GM18858 (cell line): ENCODE measurements at regions not wholly inside any gene's neighbourhood (a gene's known extent, or its start where the extent isn't known, plus 50 kb on each side); places are given as distances from the start of the nearest gene placed in this dataset.
"Not testable (repeated sequence)": the region's sequence is repeated elsewhere in the genome, so short reads cannot be mapped to it uniquely, and the experiment has no call there.

Experiments used
- ATAC-seq: cut with Tn5 transposase; IDR thresholded peaks from one replicate; pipeline ENCODE4 v1.9.1; 2021; ENCODE audit not compliant: unreplicated experiment

DNA sequence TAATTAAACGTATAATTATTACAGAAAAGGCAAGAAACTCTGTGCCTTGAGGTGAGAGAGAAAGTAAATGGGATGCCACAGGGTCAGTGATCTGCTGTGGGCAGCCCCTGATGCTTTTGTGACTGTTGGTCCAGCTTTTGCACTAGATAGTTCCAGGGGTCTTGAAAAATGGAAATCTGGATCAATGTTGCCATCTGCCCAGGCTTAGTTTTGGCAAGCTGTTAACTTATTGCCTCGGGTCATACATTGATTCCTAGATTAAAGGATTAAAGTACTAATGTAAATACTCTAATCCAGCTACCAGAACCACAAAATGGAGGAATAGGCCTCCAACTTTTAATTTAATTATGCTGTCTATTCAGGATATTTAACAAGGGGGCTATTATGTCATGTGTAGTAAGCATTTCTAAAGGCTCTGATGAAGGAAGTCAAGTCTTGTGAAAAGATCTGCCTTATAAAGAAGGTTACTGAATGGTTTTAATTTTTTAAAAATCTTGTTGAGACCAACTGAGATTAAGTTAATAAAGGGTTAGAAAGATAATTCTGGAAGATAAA lies 376.0 kb upstream of the HS3ST5 start:
- ATAC-seq, result no peak

DNA sequence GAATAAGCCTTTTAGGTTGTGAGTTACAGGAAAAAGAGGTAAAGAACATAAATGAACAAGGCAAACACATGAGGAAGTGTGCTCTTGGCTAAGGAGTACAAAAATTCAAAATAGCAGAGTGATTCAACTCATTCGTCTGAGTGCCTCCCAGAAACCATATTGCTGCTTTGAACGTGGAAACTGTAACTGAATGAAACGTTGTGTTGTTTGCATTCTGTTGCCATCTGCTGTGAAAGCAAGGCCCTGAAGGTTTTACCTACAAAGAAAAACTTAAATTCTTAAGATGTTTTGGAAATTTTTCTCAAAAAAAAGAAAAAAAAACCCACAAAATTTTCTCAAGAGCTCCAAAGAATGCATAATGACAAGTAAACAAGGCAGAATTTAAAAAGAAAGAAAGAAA lies 375.4 kb upstream of the HS3ST5 start:
- no peak for ATAC-seq

DNA sequence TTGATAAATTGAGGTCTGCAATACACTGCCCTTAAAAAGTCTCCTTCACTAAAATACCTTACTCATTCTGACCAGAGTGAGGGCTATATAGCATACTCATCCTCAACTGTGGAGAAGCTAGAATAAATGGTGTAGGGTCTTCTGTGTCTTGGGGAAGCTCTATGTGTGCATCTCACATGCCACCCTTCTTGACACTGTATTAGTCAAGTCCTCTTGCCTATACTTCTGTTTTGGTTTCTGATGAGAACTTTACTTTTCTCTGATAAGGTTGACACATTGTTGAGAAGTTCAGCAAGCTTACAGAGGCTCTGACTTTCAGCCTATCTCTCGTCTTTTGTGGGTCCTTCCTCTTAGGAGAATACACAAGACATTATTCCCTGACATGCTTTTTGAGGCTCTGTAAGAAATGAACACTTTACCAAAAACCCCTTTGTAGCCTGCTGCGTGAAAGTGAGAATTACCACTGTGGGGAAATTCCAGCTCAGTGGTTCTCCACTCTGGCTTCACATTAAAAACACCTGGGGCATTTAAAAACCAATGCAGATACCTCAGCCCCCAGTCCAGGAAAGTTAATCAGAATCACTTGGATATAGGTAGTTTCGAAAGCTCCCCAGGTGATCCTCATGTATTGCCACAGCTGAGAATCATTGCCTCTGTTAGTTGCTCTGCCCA lies 372.1 kb upstream of the HS3ST5 start:
- peak; percentile 50 for ATAC-seq

DNA sequence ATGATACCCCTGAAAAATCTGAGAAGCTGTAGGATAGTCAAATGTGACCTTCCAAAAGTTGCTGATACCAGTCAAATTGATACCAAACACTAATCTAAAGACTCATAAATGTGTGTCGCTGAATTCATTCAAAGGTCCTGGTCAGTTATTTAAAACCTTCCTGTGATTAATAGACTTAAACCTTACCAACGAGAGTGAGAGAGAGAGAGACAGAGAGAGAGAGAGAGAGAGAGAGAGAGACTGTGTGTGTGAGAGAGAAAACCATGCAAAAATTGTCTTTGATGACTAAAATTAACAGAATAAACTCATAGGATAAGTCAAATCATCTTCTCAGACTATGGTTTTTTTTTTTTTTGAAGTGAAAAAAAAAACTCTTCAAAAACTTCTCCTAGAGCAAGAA lies 370.9 kb upstream of the HS3ST5 start:
- ATAC-seq, result peak; percentile 29

DNA sequence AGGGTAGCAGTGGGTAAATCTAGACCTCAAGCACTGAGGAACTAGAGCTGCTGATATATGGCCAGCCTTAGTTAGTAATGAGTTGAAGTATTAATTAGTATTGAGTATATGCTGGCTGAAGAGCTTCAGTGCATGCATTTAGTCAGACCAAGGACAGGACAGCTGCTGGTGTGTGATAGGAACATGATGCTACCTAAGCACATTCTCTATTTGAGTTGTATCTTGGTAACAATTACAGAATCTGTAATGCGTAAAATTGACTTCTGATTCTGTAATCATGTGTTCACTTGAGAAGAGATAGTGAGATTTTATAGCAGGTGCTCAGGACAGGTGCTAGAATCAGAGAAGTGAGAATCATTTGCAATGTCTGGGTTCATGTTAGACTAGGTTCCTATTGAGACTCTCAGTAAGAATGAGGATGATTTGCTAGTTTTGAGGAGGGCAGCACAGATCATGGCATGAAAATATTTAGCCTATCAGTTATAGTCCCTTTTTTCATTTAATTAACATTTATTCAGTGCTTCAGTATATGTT lies 369.4 kb upstream of the HS3ST5 start:
- peak; percentile 39 for ATAC-seq

DNA sequence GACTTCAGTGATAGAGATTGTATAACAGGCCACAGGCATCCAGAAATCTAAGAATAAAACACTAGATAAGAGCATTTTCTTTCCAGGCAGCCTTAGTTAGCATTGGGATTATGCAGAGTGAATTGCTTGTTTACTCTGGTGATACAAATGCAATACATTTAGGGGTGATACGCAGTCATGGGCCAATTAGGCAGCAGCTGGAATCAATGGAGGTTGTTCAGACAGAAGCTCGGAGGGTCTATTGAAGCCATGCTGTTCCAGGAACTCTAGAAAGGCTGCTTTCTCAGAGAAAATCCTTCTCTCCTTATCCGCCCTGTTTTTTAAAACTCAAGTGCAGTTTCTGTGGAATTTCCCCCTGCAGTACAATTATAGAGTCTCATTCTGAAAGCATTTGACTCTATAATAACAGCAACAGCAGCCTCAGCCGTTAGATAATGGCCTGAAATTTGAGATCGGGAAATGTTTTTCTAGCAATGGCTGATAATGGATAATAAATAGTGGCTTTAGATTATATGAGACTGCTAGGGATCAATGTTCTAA lies 364.3 kb upstream of the HS3ST5 start:
- ATAC-seq, result no peak

DNA sequence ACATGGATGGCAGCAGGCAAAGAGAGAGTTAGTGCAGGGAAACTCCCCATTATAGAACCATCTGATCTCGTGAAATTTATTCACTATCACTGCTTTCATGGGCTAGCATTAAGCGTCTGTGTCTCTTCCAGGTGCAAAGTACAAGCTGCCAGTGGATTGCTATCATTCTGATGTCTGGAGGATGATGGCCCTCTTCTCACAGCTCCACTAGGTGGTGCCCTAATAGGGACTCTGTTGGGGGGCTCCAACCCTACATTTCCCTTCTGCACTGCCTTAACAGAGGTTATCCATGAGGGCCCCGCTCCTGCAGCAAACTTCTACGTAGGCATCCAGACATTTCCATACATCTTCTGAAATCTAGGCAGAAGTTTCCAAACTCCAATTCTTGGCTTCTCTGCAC lies 347.8 kb upstream of the HS3ST5 start:
- ATAC-seq, result no peak

DNA sequence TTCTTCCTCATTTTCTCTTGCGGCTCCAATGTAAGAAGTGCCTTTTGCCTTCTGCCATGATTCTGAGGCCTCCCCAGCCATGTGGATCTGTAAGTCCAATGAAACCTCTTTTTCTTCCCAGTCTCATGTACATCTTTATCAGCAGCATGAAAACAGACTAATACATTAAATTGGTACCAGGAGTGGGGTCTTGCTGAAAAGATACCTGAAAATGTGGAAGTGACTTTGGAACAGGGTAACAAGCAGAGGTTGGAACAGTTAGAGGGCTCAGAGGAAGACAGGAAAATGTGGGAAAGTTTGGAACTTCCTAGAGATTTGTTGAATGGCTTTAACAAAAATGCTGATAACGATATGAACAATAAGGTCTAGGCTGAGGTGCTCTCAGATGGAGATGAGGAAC lies 316.7 kb upstream of the HS3ST5 start:
- ATAC-seq, result no peak

DNA sequence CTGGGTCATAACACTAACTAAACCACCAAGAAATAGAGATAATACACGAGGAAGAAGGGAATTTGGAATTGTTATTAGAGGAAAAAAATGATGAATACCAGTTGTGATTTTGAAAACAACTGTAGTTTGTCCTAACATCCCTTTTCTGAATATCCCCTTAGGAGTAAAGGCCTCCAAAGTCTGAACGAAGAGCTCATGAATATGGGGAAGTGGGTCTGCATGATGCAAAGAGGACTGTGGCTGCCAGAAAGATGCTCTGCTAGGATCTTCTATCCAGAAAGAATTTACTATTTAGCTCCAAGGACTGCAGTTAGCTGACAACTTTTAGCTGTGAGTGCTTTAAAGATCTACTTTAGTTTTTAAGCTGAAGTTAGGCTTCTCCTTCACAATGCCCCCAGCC lies 308.8 kb upstream of the HS3ST5 start:
- no peak for ATAC-seq

DNA sequence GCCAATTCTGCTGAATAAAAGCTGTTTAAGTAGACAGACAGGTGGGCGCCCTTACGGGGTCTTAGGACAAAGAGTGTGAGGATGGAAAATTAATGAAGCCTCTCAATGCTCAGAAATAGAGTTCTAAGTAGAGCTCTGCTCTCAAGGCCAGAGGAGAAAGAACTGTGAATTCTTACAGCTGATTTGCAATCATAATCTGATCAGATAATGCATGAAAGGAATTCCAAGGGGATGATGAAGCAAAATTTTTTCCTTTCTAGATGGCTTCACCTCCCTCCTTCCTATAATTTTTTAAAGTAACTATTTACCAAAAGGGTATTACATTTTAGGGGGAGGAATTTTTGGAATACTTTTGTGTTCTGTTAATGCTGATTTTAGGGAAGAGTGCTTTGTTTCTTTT lies 308.1 kb upstream of the HS3ST5 start:
- no peak for ATAC-seq

DNA sequence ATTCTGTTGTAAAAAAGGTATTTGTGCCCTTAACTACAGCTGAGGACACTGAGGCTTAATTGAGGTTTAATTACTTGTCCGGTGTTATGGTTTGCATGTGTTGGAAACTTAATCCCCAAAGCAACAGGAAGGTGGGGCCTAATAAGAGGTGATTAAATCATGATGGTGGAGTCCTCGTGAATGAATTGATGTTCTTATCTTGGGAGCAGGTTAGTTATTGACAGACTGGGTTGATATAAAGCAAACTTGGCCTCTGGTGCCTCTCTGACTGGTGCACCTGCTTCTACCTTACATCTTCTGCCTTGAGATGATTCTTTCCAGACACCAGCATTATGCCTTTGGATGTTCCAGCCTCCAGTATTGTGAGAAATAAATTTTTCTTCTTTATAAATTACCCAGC lies 306.5 kb upstream of the HS3ST5 start:
- no peak for ATAC-seq

DNA sequence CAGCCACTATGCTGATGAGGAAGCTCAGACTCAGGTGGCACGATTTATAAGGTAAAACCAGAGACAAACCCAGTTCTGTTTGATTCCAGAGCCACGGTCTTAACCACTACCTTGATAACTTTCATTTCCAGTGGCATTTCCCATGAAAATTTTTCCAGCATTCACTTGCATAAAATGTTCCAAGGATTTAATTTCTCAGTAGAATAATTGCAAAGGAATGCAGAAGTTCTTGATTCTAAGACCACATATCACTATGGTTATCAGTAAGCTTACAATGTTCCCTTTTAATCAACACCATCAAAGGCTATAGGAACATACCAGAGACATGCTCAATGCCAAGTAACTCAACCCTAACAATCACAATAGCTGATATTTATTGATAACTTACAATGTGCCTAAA lies 306.0 kb upstream of the HS3ST5 start:
- ATAC-seq, result no peak

DNA sequence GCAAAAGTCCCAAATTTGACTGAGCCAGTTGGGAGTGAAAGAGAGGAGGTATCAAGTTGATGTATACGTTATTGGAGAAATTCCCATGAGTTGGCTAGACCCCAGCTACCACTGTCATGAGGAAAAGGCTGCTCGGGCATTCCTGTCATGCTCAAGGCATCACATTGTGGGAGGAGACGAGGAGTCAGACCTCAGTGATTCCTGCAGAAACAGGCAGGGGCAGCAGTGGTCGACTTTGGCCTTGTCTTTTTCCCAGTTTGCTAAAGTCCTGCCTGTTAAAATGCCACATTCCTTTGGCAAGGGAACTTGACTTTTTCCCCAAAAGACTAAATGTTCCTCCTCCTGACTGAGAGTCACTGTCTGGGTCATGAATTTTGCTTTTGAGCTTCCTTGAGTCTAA lies 295.5 kb upstream of the HS3ST5 start:
- ATAC-seq, result no peak

DNA sequence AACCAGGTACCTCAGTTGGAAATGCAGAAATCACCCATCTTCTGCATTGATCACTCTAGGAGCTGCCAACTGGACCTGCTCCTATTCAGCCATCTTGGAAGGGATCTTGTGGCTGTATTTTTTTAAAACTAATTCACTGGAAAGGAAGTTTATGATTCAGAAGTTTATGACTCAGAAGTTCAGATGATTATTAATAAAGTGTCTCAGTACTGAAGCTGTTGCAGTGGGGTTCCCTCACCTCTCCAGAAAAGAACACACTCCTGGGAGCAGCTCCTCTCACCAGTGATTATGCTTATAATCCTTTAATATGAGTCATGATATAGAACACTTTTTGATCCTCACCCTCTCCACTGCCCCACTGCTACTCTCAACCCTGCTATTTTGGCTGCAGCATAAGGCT lies 291.2 kb upstream of the HS3ST5 start:
- no peak for ATAC-seq

DNA sequence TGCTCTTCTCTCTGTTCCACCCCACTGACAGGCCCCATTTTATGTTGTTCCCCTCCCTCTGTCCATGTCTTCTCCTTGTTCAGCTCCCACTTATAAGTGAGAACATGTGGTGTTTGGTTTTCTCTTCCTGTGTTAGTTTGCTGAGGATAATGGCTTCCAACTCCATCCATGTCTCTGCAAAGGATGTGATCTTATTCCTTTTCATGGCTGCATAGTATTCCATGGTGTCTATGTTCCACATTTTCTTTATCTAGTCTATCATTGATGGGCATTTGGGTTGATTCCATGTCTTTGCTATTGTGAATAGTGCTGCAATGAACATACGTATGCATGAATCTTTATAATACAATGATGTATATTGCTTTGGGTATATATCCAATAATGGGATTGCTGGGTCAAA lies 283.4 kb upstream of the HS3ST5 start:
- ATAC-seq, result not testable (repeated sequence)

DNA sequence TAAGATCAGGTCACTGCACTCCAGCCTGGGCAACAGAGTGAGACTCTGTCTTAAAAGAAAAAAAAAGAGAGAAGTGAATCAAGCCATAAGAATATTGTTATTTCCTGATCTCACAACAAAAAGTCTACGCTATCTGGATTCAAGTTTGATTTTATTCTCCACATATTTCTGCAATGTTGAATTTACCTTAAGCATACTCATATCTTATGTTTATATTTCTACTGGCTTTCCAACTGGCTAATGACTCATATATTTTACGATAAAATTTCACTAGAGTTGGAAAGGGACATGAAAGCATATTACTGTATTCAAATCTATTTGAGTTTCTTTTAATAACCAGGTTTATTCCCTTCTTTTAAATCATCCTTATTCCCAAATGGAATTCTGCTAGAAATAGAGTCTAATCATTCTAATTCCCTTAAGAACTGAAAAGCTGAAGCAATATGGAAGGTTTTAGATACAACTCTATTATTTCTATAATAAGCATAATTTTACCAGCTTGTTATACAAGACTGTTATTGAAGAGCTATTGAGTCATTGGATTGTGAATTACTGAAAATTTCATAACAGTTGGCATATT lies 276.9 kb upstream of the HS3ST5 start:
- ATAC-seq, result no peak

DNA sequence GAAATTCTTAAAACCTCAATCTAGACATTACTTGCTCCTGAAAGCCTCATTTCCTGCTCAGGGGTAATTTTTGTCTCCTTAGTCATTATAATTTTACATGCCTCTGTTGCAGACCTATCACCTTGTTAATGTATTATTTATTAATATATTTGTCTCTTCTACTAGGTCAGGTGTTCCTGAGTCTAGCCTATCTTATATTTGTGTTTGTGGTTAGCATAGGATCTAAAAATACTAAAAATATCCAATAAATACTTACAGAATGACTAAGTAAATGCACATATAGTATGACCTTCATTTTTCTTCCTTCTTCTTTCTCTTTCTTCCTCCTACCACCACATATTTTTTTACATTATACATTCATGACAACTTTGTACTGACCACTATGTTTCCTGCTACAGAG lies 268.9 kb upstream of the HS3ST5 start:
- no peak for ATAC-seq

DNA sequence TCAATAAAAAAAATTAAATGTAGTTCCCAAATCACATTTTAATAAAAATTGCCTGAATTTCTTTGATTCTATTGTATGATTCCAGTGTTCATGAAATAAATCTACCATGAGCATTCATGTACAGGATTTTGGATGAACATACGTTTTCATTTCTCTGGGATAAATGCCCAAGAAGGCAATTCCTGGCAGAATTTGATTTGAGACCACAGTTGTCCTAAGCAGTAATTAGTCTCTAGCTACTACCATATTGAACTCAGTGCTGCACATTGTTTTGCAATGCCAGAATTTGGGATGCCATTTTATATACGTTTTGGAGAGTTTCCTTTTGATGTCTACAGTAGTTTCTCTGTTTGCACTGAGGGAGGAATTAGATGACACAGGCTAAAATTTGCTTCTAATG lies 265.3 kb upstream of the HS3ST5 start:
- no peak for ATAC-seq

DNA sequence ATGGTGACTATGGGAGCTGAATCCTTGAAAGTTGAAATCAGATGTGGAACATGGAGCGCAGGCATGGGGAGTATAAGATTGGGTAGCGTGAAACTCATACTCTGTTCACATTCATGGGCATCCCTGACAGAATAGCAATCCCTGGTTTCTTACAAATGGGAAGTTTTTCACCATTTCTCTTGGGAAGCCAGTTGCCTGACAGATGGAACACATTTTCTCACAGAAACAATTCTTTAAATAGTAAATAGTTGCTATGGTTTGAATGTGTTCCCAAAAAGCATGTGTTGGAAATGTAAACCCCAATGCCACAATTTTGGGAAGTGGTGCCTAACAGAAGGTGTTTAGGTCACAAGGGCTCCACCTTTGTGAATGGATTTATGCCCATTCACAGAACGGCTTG lies 262.8 kb upstream of the HS3ST5 start:
- ATAC-seq, result no peak

DNA sequence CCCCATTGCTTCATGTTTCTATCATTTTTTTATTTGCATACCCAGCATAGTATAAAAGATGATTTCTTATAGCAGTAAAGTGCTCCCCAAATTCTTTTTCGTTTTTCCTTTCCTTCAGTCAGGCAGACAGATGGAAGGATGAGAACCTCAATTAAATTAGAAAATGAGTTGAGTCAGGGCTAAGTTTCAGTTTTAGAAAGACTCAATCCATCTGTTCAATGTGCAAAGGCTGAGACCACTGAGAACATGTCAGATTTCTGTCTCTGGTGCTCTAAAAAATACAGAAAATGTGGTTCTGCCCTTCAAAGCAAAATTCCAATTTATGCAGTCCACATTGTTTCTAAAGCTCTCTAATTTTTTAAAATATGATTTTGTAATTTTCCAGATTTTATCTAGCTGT lies 257.6 kb upstream of the HS3ST5 start:
- ATAC-seq, result no peak

DNA sequence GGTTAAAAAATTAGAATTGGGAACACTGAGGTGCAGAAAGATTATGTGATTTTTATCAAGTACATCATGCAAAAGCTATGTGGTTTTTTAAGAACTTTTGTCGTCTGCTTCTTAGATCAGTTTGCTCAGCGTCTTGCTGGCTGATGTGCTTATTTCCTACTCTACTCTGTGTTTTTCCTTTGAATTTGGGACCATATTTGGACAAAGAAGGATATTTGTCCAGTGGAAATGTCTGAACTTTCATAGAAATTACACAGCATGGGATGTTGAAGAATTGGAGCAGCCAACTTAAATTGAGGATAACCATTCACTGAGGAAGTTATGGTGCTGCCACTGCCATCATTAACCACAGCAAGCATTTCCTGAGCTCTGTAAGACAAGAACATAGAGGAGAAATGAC lies 252.8 kb upstream of the HS3ST5 start:
- ATAC-seq, result no peak

DNA sequence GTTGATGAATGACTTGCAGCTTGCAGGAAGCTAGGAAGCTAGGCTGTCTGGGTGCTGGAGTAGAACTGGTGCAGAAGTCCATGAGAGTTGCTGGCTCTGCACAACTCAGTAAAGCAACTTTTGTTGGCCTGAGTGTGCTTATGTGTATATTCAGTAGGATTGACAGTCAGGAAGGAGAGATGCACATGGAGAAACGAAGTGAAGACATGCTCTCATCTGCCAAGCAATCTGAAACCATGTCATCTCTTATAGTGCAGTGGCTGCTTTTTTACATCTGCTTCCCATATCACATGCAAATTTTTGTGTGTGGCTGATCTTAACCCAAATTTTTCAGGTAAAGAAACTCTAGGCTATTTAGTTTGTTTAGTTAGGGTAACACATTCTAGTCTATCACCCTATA lies 252.4 kb upstream of the HS3ST5 start:
- no peak for ATAC-seq
